NCI-H2171 treated with DMSO at 0.1 percent for 48 hours (cell line): ENCODE measurements at regions not wholly inside any gene's neighbourhood (a gene's known extent, or its start where the extent isn't known, plus 50 kb on each side); places are given as distances from the start of the nearest gene placed in this dataset.
"Not testable (repeated sequence)": the region's sequence is repeated elsewhere in the genome, so short reads cannot be mapped to it uniquely, and the experiment has no call there.

Experiments used
- DNase-seq: peaks from one replicate; lab custom pipeline; 2025; lab: John Stamatoyannopoulos, UW

DNA sequence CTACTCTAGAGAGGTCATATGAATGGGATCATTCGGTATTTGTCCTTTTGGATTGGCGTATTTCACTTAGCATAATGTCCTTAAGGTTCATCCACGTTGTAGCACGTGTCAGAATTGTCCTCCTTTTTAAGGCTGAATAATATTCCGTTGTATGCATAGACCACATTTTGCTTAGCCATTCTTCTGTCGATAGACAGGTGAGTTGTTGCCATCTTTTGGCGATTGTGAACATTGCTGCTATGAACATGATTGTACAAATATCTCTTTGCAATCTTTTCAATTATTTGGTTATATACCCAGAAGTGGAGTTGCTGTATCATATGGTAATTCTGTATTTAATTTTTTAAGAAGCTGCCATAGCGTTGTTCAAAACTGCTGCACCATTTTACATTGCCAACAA, 52.4 kb upstream of the GOLGA8J start:
- no peak for DNase-seq

DNA sequence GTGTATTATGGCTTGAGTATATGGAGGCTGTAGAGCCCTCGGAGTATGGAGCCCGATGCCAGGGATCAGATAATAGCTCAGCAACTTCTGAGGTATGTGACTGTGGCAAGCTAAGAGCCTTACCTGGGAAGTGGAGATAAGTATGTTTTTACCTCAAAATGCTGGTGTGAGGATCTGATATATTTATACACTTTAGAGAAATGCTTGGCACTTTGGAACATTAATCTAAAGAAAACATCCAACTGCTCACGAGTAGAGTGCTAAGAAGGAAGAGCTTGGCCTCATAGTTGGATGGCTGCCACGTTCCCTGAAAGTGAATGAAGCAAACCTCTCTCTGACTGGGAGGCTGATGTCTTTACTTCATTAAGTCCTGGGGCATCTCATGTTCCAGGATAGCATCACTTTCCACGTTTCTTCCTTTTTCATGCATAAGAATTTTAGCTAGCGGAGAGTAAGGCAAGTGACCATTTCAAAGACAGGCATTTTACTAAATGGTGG, 58.9 kb upstream of the GOLGA8J start:
- DNase-seq: no peak

GRCh38 chr15:30010746-30011145, 72.0 kb upstream of the GOLGA8J start:
- no peak for DNase-seq

DNA sequence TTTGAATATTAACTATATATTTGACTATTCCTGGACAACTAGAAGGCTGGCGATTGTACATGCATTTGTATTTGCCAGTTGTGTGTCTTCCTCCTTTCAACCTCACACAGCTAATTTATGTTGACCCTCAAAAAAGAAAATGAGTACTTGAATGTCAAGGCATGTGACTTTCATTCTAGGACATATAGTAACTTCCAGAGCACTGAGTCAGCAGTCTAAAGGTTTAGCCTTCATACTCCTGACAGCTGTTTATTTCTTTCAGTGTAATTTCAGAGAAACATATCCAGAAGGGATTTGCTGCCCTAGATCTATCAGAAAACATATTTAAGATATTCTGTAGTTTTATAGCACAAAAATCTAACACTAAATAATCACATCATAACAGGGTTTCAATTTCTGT, 74.6 kb upstream of the GOLGA8J start:
- DNase-seq: no peak

GRCh38 chr15:30001602-30002001, 81.2 kb upstream of the GOLGA8J start:
- no peak for DNase-seq

- DNase-seq: no peak
Observed at GRCh38 chr15:29998033-29998432, 84.7 kb upstream of the GOLGA8J start.

DNA sequence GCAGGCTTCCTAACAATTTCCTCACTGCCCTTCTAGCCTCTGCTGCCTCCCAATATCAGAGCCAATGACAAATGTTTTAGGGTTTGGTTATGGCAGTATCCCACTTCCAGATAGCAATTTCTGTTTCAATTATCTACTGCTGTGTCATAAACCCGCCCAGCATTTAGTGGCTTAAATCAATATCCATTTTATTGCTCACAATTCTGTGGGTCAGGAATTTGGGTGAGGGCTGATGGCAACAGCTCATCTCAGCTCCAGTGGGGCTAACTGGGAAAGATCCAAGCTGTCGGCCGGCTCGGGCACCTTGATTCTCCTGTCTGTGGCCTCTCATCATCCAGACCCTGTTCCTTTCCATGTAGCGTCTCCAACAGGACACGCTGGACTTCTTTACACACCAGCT, 85.3 kb upstream of the GOLGA8J start:
- DNase-seq: no peak

DNA sequence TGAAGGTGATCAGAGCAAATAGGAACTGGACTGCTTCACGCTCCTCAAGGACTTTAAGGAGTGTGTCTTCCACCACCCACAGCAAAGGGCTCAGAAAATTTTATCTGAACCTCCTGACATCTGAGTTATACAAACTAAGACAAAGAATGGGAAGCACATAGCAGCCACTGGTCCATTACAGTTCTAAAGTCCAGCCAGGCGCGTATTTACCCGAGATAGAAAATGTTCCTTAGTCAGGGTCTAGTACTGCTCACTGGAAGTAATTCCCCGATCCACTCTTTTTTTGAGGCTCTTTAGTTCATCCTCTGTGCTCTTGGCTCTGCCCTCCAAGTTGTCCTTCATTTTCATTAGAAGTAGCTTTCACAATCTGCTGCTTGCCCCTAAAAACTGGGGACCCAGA, 88.5 kb upstream of the GOLGA8J start:
- no peak for DNase-seq

- no peak for DNase-seq
Observed at GRCh38 chr15:29990954-29991353, 91.8 kb upstream of the GOLGA8J start.

DNA sequence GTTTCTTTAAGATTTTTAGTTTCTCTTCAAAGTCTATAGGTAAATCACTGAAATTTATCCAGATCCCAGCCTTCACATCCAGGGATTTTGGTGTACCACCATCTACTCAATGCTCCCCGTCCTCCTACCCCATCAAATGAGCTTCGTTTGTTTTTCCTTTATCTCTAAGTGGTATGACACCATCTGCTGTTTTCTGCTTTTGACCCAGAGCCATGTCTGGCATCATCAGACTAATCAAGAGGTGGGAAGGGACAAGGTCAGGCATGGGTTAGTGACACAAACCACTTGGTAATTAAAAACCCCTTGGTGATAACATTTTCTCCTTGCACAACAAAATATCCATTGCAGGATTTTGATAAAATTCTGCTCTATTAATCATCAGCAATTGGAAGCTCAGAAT, 92.7 kb upstream of the GOLGA8J start:
- peak; percentile 69 for DNase-seq

DNA sequence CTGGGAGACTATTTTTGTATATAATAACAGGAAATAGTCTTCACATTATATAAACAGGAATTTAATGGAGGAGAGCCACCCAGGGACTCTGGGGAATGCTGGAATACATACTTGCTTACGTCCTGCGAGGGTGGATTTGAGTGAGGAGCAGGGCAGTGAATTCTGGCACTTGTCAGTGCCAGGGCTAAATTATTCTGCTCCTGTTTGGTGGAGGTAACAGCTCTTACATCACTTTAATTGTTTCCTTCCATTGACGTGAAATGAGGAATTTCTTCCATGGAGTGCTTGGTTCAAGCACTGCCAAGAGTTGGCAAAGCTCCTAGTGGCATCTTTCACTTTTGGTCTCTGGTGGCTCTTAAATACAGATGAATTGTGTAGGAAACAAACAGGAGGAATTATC, 94.1 kb upstream of the GOLGA8J start:
- no peak for DNase-seq

GRCh38 chr15:29986946-29987345, 95.8 kb upstream of the GOLGA8J start:
- DNase-seq: no peak

DNA sequence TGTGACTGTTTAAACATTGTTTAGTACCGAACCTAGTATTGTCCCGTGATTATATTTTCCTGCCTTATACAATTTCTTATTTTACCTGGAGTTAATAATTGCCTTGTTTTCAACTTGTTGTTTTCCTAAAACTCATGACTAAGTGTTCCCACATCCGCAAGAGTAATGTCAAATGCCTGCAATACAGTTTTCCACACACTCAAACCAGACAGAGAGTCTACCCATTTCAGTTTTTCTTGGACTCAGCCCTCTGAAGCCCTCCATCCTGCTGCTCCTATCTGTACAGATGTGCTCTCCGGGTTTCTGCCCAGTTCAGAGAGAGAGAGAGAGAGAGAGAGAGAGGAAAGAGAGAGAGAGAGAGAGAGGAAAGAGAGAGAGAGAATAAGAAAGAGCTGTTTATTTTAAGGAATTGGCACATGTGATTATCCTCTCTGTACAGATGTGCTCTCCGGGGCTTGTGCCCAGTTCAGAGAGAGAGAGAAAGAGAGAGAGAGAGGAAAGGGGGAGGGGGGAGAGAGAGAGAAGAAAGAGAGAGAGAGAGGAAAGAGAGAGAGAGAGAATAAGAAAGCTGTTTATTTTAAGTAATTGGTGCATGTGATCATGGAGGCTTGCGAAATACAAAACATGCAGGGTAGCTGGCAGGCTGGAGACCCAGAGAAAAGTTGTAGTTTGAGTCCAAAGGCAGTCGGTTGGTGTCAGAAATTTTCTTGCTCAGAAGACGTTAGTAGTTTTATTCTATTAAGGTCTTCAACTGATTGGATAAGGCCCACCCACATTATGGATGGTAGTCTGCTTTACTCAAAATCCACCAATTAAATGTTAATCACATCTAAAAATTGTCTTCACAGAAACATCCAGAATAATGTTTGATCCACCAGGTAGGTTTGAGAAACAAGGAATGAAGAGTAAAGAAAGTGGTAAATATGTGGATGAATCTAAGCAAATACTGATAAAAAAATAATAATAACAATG, 104.1 kb upstream of the GOLGA8J start:
- DNase-seq: no peak

GRCh38 chr15:29974056-29974455, 108.7 kb upstream of the GOLGA8J start:
- DNase-seq: not testable (repeated sequence)

GRCh38 chr15:29972051-29972450, 110.7 kb upstream of the GOLGA8J start:
- no peak for DNase-seq

GRCh38 chr15:29970402-29970695, 112.4 kb upstream of the GOLGA8J start:
- no peak for DNase-seq

DNA sequence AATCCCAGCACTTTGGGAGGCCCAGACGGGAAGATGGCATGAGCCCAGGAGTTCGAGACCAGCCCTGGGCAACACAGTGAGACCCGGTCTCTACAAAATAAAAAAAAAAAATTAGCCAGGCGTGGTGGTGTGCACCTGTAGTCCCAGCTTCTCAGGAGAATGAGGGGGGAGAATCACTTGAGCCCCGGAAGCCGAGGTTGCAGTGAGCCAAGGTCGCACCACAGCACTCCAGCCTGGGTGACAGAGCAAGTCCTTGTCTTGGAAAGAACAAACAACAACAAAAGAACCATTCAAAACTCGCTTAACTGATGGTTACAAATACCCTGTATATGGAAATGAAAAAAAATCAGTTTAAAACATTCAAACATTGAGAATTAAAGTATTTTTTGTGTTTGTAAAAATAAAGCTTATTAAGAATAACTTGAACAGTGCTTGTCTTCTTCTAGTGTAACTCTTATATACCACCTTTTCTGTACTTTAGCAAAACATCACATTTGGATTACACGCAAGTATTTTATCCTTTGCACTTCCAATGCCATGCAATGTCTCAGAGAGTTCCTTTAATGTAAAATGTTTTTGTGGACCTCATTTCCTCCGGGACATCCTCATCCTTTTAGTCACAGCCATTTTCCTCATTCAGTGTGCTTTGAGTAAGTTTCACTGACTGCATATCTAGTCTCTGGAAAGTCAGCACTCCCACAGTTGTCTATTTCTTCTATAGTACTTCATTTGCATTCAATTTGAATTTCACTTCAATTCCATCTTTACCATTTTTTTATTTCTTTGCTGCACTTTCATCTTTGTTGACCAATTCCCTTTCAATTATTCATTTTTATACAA, 113.0 kb upstream of the GOLGA8J start:
- DNase-seq: no peak

DNA sequence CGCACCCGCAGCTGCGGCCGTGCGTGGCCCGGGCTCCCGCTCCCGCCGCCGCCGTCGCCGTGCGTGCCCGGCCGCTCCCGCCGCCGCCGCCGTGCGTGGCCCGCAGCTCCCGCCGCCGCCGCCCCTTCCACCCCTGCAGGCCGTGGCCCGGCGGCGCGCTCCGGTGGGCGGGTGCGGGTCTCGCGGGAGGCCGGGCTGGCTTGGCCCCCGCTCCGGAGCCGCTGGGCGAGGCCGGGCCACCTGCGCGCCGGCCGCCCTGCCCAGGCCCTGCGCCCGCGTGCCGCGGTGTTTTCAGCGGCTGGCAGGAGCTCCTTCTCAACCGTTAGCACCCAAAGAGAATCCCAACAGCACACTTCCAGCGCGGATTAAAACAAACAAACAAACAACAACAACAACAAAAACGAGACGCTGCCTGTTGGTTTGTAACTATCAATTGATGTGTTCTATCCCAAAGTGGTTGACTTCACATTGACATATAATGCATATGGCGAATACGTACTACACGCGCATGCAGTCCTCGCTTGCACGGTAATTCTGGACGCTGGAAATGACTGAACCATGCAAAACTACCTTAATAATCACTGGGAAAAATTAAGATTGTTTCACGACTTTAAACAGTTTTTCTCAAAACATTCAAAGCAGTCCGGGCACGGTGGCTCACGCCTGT, 113.7 kb upstream of the GOLGA8J start:
- no peak for DNase-seq

DNA sequence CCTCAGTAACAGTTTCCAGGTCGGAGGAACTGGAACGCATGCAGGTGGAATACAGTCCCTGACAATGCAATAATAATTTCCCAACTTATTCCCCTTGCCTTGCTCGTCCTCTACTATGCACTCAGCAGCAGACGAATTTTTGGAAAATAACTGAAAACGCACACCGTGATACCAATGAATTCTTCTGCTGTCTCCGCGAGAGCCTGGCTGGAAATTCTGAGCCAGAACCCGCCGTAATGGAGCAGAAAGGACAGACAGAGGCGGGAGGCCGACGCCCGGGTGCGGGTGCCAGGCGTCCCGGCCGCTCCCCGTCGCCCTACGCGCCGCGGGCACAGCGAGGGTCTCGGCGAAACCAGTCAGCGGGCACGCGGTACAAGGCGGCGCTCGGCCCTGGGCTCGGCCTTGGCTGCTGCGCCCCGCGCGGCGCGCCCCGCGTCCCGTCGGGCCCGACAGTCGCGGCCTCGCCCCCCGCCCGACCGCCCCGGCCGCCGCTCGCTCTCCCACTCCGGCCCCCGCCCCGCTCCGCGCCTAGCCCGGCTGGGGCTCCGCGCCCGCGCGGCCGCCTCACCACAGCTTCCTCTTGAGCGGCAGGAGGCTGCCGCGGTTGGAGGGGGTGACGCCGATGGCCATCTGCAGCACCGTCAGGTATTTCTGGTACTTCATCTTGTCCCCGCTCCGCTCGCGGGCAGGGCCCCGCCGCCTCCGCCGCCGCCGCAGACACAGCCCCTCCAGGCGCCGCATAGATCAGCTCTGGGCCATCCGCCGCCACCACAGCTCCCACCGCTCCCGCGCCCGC, 114.5 kb upstream of the GOLGA8J start:
- DNase-seq: peak; percentile 46

GRCh38 chr15:29962407-29962806, 120.3 kb upstream of the GOLGA8J start:
- DNase-seq: no peak

- DNase-seq: no peak
Observed at GRCh38 chr15:29959384-29960137, 123.2 kb upstream of the GOLGA8J start.
